Tibial artery (tissue), 4 donors: ENCODE measurements at regions not wholly inside any gene's neighbourhood (a gene's known extent, or its start where the extent isn't known, plus 50 kb on each side); places are given as distances from the start of the nearest gene placed in this dataset.
"Not testable (repeated sequence)": the region's sequence is repeated elsewhere in the genome, so short reads cannot be mapped to it uniquely, and the experiment has no call there.

Experiments used
- DNase-seq, 2 donors: peaks; one replicate each; pipeline ENCODE4 v3.0.0-alpha.2; 2019
- H3K27ac ChIP-seq, 2 donors: fragments of 200-600 bp; sonication (generic) in 1 of 2; 1 replicate in 1 of 2; 2 replicates in 1 of 2; pipeline ENCODE4 v1.5.1; 2018 to 2019; ENCODE audit warnings: mild to moderate bottlenecking in 1 of 2
- H3K27me3 ChIP-seq, 2 donors: fragments of 200-600 bp; sonication (generic) in 1 of 2; one replicate each; pipeline versions ENCODE4 v1.5.1 to v1.6.0; 2016 to 2019
- H3K36me3 ChIP-seq, 3 donors: fragments of 200-600 bp; sonication (generic) in 2 of 3; one replicate each; pipeline ENCODE4 v1.5.1; 2016 to 2019; ENCODE audit warnings: mild to moderate bottlenecking in 2 of 3
- H3K4me1 ChIP-seq, 4 donors: fragments of 200-600 bp; sonication (generic) in 2 of 4; 1 replicate in 3 of 4; 2 replicates in 1 of 4; pipeline ENCODE4 v1.5.1; 2016 to 2019
- H3K4me3 ChIP-seq, 2 donors: fragments of 200-600 bp; sonication (generic) in 1 of 2; 1 replicate in 1 of 2; 2 replicates in 1 of 2; pipeline ENCODE4 v1.5.1; 2018 to 2019; ENCODE audit warnings: mild to moderate bottlenecking in 2 of 2
- H3K9me3 ChIP-seq, 3 donors: fragments of 200-600 bp; sonication (generic) in 1 of 3; one replicate each; pipeline ENCODE4 v1.5.1; 2016 to 2019
- CTCF ChIP-seq, 2 experiments: fragments of 200-600 bp in 1 of 2; fragments of 450-650 bp in 1 of 2; IDR thresholded peaks; one replicate each; pipeline ENCODE4 v1.5.1; 2017 to 2019; ENCODE audit warnings: antibody characterized with exemption in 2 of 2, mild to moderate bottlenecking in 1 of 2, moderate library complexity in 1 of 2
- intact Hi-C: fragments of 100-400 bp; cut with DNase I; formaldehyde crosslinking; loops from one replicate; pipeline ENCODE4 v1.15.0; 2023; ENCODE audit warnings: low total_unique reads

DNA sequence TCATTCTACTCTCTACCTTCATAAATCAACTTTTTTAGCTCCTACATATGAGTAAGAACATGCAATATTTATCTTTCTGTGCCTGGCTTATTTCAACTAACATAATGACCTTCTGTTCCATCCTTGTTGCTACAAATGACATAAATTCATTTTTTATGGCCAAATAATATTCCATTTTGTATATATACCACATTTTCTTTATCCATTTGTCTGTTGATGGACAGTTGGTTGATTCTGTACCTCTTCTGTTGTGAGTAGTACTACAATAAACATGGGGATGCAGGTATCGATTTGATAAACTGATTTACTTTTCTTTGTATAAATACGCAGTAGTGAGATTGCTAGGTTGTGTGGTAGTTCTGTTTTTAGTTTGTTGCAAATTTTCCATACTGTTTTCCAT, 279.5 kb upstream of the NFIA start:
- TF ChIP-seq CTCF (IDR thresholded peaks at IDR 0.05), result no peak
- H3K9me3 ChIP-seq, result peaks cover 0 to 18% (median 6%) of the 10 kb centered on the region in 3 donors
- no peak overlapping the region for H3K27ac ChIP-seq
- no peaks in the 10 kb centered on the region for H3K27me3 ChIP-seq
- no peaks in the 10 kb centered on the region for H3K4me1 ChIP-seq
- DNase-seq, result no peak
- intact Hi-C loops, result no loop called here
- no peaks in the 10 kb centered on the region for H3K36me3 ChIP-seq
- H3K4me3 ChIP-seq, result no peak overlapping the region

- H3K4me1 ChIP-seq, result no peaks in the 10 kb centered on the region
- no peaks in the 10 kb centered on the region for H3K9me3 ChIP-seq
- no peaks in the 10 kb centered on the region for H3K36me3 ChIP-seq
- no peak for TF ChIP-seq CTCF (IDR thresholded peaks at IDR 0.05)
- H3K27ac ChIP-seq, result no peak overlapping the region
- intact Hi-C loops, result no loop called here
- no peak overlapping the region for H3K4me3 ChIP-seq
- no peaks in the 10 kb centered on the region for H3K27me3 ChIP-seq
- DNase-seq, result no peak
Observed at GRCh38 chr1:60797351-60797750, 285.0 kb upstream of the NFIA start.

DNA sequence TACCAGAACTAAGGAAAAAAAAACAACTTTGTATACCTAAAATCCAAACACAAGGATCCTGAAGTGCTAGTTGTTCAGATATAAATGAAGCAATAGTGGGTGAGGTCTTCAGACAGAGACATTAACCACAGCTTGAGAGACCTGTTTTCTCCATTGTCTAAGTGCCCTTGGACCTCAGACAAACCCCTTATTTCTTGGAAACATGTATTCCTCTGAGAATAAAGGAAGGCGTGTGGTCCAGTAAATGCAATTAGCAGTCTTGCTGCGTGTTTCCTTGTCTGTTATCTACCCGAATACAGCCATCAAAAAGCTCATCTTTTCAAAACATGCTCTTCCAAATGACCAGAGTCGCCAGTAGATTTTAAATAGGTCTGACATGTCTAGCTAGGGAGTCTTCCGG, 291.1 kb upstream of the NFIA start:
- DNase-seq, result no peak
- no peaks in the 10 kb centered on the region for H3K4me1 ChIP-seq
- intact Hi-C loops, result no loop called here

GRCh38 chr1:60773099-60773498, 309.3 kb upstream of the NFIA start:
- H3K27ac ChIP-seq, DNase-seq, H3K27me3 ChIP-seq, H3K4me3 ChIP-seq, H3K36me3 ChIP-seq, H3K4me1 ChIP-seq, H3K9me3 ChIP-seq, intact Hi-C loops: not testable (repeated sequence)

More for the DNA sequence above, 291.1 kb upstream of the NFIA start:
- no peak for TF ChIP-seq CTCF (IDR thresholded peaks at IDR 0.05)
- H3K36me3 ChIP-seq, result no peaks in the 10 kb centered on the region
- no peak overlapping the region for H3K27ac ChIP-seq
- no peaks in the 10 kb centered on the region for H3K27me3 ChIP-seq
- H3K4me3 ChIP-seq, result no peak overlapping the region
- no peaks in the 10 kb centered on the region for H3K9me3 ChIP-seq

- Histone ChIP-seq H3K9me3 (no peaks in the 10 kb centered on the region), H3K4me1 (no peaks in the 10 kb centered on the region), H3K36me3 (no peaks in the 10 kb centered on the region), H3K4me3 (no peak overlapping the region), H3K27ac (no peak overlapping the region), H3K27me3 (no peaks in the 10 kb centered on the region)
- TF ChIP-seq CTCF (IDR thresholded peaks at IDR 0.05), result no peak
- DNase-seq, result no peak
- intact Hi-C loops, result no loop called here
Observed at GRCh38 chr1:60769082-60769481, 313.3 kb upstream of the NFIA start.

GRCh38 chr1:60765204-60765603, 317.2 kb upstream of the NFIA start:
- no peaks in the 10 kb centered on the region for H3K27me3 ChIP-seq
- TF ChIP-seq CTCF (IDR thresholded peaks at IDR 0.05), result peak; percentile 40 to 50
- DNase-seq, result no peak
- no peaks in the 10 kb centered on the region for H3K36me3 ChIP-seq
- no peak overlapping the region for H3K4me3 ChIP-seq
- no peak overlapping the region for H3K27ac ChIP-seq
- H3K4me1 ChIP-seq, result peaks cover 0 to 23% (median 7%) of the 10 kb centered on the region in 4 donors
- no peaks in the 10 kb centered on the region for H3K9me3 ChIP-seq
- intact Hi-C loops, result no loop called here
